ENCODE measurements at regions not wholly inside any gene's neighbourhood (a gene's known extent, or its start where the extent isn't known, plus 50 kb on each side); places are given as distances from the start of the nearest gene placed in this dataset.

DNA sequence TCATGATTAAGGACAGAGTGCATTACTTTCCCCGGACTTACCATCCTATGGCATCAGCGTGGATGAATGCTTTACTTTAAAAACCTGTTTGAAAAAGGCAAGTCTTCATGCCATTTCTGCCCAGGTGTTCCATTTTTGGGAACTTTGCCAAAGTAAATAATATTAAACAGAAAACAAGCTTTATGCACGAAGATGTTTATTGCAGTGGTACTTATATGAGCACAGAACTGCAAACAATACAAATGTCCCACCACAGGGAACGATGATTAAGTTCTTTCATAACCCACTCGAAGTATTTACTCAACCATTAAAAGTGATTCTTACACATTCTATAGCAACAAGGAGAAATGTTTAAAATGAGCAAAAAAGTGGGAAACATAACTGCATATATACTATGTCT, 109.7 kb upstream of the GDF10 start:
- no peak for TF ChIP-seq EZH2 (IDR thresholded peaks at IDR 0.05; ENCODE audit: low read length)
- TF ChIP-seq, protein P1, sequence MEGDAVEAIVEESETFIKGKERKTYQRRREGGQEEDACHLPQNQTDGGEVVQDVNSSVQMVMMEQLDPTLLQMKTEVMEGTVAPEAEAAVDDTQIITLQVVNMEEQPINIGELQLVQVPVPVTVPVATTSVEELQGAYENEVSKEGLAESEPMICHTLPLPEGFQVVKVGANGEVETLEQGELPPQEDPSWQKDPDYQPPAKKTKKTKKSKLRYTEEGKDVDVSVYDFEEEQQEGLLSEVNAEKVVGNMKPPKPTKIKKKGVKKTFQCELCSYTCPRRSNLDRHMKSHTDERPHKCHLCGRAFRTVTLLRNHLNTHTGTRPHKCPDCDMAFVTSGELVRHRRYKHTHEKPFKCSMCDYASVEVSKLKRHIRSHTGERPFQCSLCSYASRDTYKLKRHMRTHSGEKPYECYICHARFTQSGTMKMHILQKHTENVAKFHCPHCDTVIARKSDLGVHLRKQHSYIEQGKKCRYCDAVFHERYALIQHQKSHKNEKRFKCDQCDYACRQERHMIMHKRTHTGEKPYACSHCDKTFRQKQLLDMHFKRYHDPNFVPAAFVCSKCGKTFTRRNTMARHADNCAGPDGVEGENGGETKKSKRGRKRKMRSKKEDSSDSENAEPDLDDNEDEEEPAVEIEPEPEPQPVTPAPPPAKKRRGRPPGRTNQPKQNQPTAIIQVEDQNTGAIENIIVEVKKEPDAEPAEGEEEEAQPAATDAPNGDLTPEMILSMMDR (optimal IDR thresholded peaks at IDR 0.05 in 1 of 3, IDR thresholded peaks at IDR 0.05 in 1 of 3, conservative IDR thresholded peaks at IDR 0.05 in 1 of 3; ENCODE audit: extremely low read depth in 1 of 3, insufficient read depth in 2 of 3, low read length in 3 of 3) = no peak
